HepG2 (cell line): ENCODE measurements at regions not wholly inside any gene's neighbourhood (a gene's known extent, or its start where the extent isn't known, plus 50 kb on each side); places are given as distances from the start of the nearest gene placed in this dataset.
"Not testable (repeated sequence)": the region's sequence is repeated elsewhere in the genome, so short reads cannot be mapped to it uniquely, and the experiment has no call there.

Experiments used
- ATAC-seq: fragments of 200-7000 bp; cut with Tn5 transposase; 3 replicates; pipeline ENCODE4 v1.9.1; 2020; ENCODE audit warnings: mild to moderate bottlenecking, moderate library complexity
- BruUV-seq: library from RNA; stranded (reverse); fragments of 400-500 nt; replicated peaks from 2 replicates; lab custom pipeline; 2021; lab: Mats Ljungman, UMichigan
- CTCF ChIA-PET: fragments of 300-600 bp; formaldehyde crosslinking; extraction: SDS; loops from one replicate; lab custom pipeline; 2021; ENCODE audit warnings: low total read pairs, inconsistent platforms, low intra/inter-chr PET ratio; lab: Yijun Ruan, JAX
- POLR2A ChIA-PET: fragments of 350-600 bp; sonication (Branson Sonifier 250); formaldehyde crosslinking; loops from one replicate; lab custom pipeline; 2020; ENCODE audit warnings: antibody characterized with exemption, inconsistent platforms; lab: Yijun Ruan, JAX
- DNase-seq: peaks from one replicate; pipeline ENCODE4 v3.0.0-alpha.2; 2015; ENCODE audit warnings: low spot score
- FAIRE-seq: peaks from 3 replicates; lab custom pipeline; 2011; peaks lifted over from hg19 to GRCh38; lab: Jason Lieb, UNC
- H2AFZ ChIP-seq: one replicate; pipeline ENCODE4 v1.6.1; 2011; ENCODE audit warnings: low read length, inconsistent platforms
- H3K27ac ChIP-seq: fragments of 300-600 bp; 3 replicates; pipeline ENCODE4 v1.8.0; 2011; ENCODE audit warnings: mixed run types, mild to moderate bottlenecking, mixed read lengths, low read length, inconsistent platforms; ENCODE audit not compliant: insufficient read depth; ENCODE audit errors: extremely low read length
- H3K27me3 ChIP-seq, 2 experiments: fragments of 200-600 bp in 1 of 2; 2 replicates in 1 of 2; 3 replicates in 1 of 2; pipeline versions ENCODE4 v1.6.0 to v1.8.0; 2011; ENCODE audit warnings: low read length in 2 of 2, mild to moderate bottlenecking in 2 of 2, moderate library complexity in 2 of 2, inconsistent platforms in 1 of 2; ENCODE audit not compliant: insufficient read depth in 2 of 2, control insufficient read depth in 1 of 2
- H3K36me3 ChIP-seq, 2 experiments: fragments of 200-600 bp in 1 of 2; replicated peaks in 1 of 2; 2 replicates in 1 of 2; 3 replicates in 1 of 2; pipeline versions ENCODE4 v1.5.1 to v1.8.0; 2011; ENCODE audit warnings: low read length in 2 of 2, inconsistent platforms in 1 of 2; ENCODE audit not compliant: insufficient read depth in 2 of 2, control insufficient read depth in 1 of 2
- H3K4me1 ChIP-seq: 2 replicates; pipeline ENCODE4 v1.5.1; 2012; ENCODE audit warnings: low read length, inconsistent platforms; ENCODE audit not compliant: insufficient read depth
- H3K4me2 ChIP-seq: 2 replicates; pipeline ENCODE4 v1.6.0; 2011; ENCODE audit warnings: low read depth, low read length, inconsistent platforms
- H3K4me3 ChIP-seq, 3 experiments: fragments of 200-600 bp in 1 of 3; sonication (generic), shearing (Covaris generic) in 1 of 3; replicated peaks in 1 of 3; 2 replicates each; pipeline ENCODE4 v1.5.1; 2011 to 2016; ENCODE audit warnings: low read length in 3 of 3, inconsistent platforms in 2 of 3, low read depth in 2 of 3, mild to moderate bottlenecking in 2 of 3, control low read depth in 1 of 3, mixed read lengths in 1 of 3; ENCODE audit not compliant: insufficient read depth in 1 of 3
- H3K79me2 ChIP-seq: one replicate; pipeline ENCODE4 v1.6.1; 2011; ENCODE audit warnings: low read length, inconsistent platforms; ENCODE audit not compliant: insufficient read depth
- H3K9ac ChIP-seq: 2 replicates; pipeline ENCODE4 v1.6.0; 2011; ENCODE audit warnings: mild to moderate bottlenecking, low read depth, low read length, inconsistent platforms; ENCODE audit not compliant: insufficient read depth
- H3K9me3 ChIP-seq: 2 replicates; pipeline ENCODE4 v1.5.1; 2012; ENCODE audit warnings: mild to moderate bottlenecking, low read length
- H4K20me1 ChIP-seq: 2 replicates; pipeline ENCODE4 v1.6.0; 2011; ENCODE audit warnings: inconsistent platforms, mild to moderate bottlenecking, low read length, moderate library complexity; ENCODE audit not compliant: insufficient read depth
- ATF5 ChIP-seq: sonication (generic); formaldehyde crosslinking; IDR thresholded peaks from 2 replicates; pipeline ENCODE4 v1.4.0; 2020; ENCODE audit warnings: mild to moderate bottlenecking, low read depth, missing genetic modification reagents
- CBX2 ChIP-seq, 2 experiments: fragments of 200-600 bp in 1 of 2; sonication (generic); formaldehyde crosslinking in 1 of 2; IDR thresholded peaks; 2 replicates each; pipeline versions ENCODE4 v1.7.0 to v1.8.1; 2018 to 2022; ENCODE audit warnings: low read depth in 2 of 2, low read length in 1 of 2, mild to moderate bottlenecking in 1 of 2, missing genetic modification reagents in 1 of 2
- MEF2D ChIP-seq: sonication (generic); formaldehyde crosslinking; IDR thresholded peaks from 2 replicates; pipeline ENCODE4 v1.5.1; 2020; ENCODE audit warnings: mild to moderate bottlenecking, missing genetic modification reagents
- NFYC ChIP-seq: IDR thresholded peaks from 2 replicates; pipeline ENCODE4 v1.6.1; 2016; ENCODE audit warnings: missing genetic modification reagents, missing compliant biosample characterization
- SOX5 ChIP-seq: IDR thresholded peaks from 2 replicates; pipeline ENCODE4 v1.6.1; 2016; ENCODE audit warnings: borderline replicate concordance
- TCF7 ChIP-seq: sonication (generic); IDR thresholded peaks from 2 replicates; pipeline ENCODE4 v1.6.1; 2016; ENCODE audit warnings: antibody characterized with exemption, low read depth
- ZNF337 ChIP-seq: sonication (generic); formaldehyde crosslinking; IDR thresholded peaks from 2 replicates; pipeline ENCODE4 v1.5.1; 2020; ENCODE audit warnings: missing genetic modification reagents, low read depth, mild to moderate bottlenecking, borderline replicate concordance
- ZNF432 ChIP-seq: sonication (generic); formaldehyde crosslinking; IDR thresholded peaks from 2 replicates; pipeline ENCODE4 v1.5.0; 2020; ENCODE audit warnings: missing genetic modification reagents, mild to moderate bottlenecking, borderline replicate concordance
- ZNF460 ChIP-seq: sonication (generic); formaldehyde crosslinking; IDR thresholded peaks from 2 replicates; pipeline ENCODE4 v1.5.1; 2020; ENCODE audit warnings: missing genetic modification reagents, mild to moderate bottlenecking, borderline replicate concordance
- WGBS: methylation state at CpG from one replicate; pipeline ENCODE4 v1.1.6; 2017; ENCODE audit warnings: low lambda C conversion rate; 5-methylcytosine and 5-hydroxymethylcytosine counted together
- in situ Hi-C: cut with HindIII; loops from 2 replicates; pipeline ENCODE4 v1.10.0; 2017; ENCODE audit warnings: low pct_unique_long_range_greater_than_20kb; ENCODE audit not compliant: extremely low pct_ligation_motif_present
- intact Hi-C: fragments of 100-400 bp; cut with micrococcal nuclease; formaldehyde crosslinking; loops from one replicate; pipeline ENCODE4 v1.10.0; 2022; ENCODE audit not compliant: unreplicated experiment

GRCh38 chr7:136092714-136093113, 115.6 kb upstream of the MTPN start:
- H3K4me1 ChIP-seq, FAIRE-seq, BruUV-seq, H3K4me2 ChIP-seq, H3K79me2 ChIP-seq, CTCF ChIA-PET, ATAC-seq, intact Hi-C loops, in situ Hi-C loops, H3K27me3 ChIP-seq, H3K4me3 ChIP-seq, DNase-seq, POLR2A ChIA-PET, H2AFZ ChIP-seq, H3K9ac ChIP-seq, H3K9me3 ChIP-seq, H3K36me3 ChIP-seq, H3K27ac ChIP-seq, H4K20me1 ChIP-seq: not testable (repeated sequence)
- 12% methylated on average over 5 of the region's 5 CpGs for WGBS

GRCh38 chr7:136087881-136088280, 110.7 kb upstream of the MTPN start:
- WGBS: 5% methylated on average over 1 of the region's 1 CpG
- no peak for ATAC-seq
- H3K27me3 ChIP-seq: no peaks in the 10 kb centered on the region
- TF ChIP-seq CBX2 (IDR thresholded peaks at IDR 0.05; ENCODE audit: low read depth, low read length) (no peak), CBX2 (CRISPR knock-in tag; IDR thresholded peaks at IDR 0.05; ENCODE audit: low read depth) (no peak), TCF7 (no peak), ZNF460 (CRISPR knock-in tag) (no peak), NFYC (CRISPR knock-in tag) (no peak), ZNF432 (no peak), ATF5 (no peak), SOX5 (CRISPR knock-in tag) (no peak), MEF2D (CRISPR knock-in tag) (no peak), ZNF337 (CRISPR knock-in tag) (no peak)
- TF ChIP-seq, all 625 proteins: peak for 0
- POLR2A ChIA-PET: no interaction called here
- no TSS peak for BruUV-seq
- Histone ChIP-seq H3K4me1 (peaks cover 5% of the 10 kb centered on the region; the same call in 1 of the 2 replicates), H3K9me3 (no peaks in the 10 kb centered on the region), H2AFZ (no peak overlapping the region), H3K4me3 (no peak overlapping the region), H3K4me2 (no peak overlapping the region), H3K79me2 (no peaks in the 10 kb centered on the region), H3K9ac (no peak overlapping the region), H3K27ac (no peak overlapping the region), H4K20me1 (no peaks in the 10 kb centered on the region), H3K36me3 (no peaks in the 10 kb centered on the region)
- intact Hi-C loops (no loop called here), in situ Hi-C loops (no loop called here)
- DNase-seq: no peak
- FAIRE-seq: no peak
- CTCF ChIA-PET: no interaction called here
